GM12878 (cell line): ENCODE measurements at regions not wholly inside any gene's neighbourhood (a gene's known extent, or its start where the extent isn't known, plus 50 kb on each side); places are given as distances from the start of the nearest gene placed in this dataset.

Source experiments
- ATAC-seq: fragments of 200-7000 bp; cut with Tn5 transposase; 3 replicates; pipeline ENCODE4 v1.9.1; 2020; ENCODE audit warnings: mild to moderate bottlenecking, moderate library complexity
- BruUV-seq: library from RNA; stranded (reverse); fragments of 400-500 nt; replicated peaks from 2 replicates; lab custom pipeline; 2021; lab: Mats Ljungman, UMichigan
- CTCF ChIA-PET: fragments of 300-600 bp; sonication (Branson Sonifier 250); formaldehyde crosslinking; extraction: SDS; loops from one replicate; lab custom pipeline; 2021; ENCODE audit warnings: inconsistent platforms; lab: Yijun Ruan, JAX
- POLR2A ChIA-PET: fragments of 350-600 bp; formaldehyde crosslinking; extraction: SDS; loops from one replicate; lab custom pipeline; 2021; ENCODE audit warnings: inconsistent platforms; lab: Charles Lee
- RAD21 ChIA-PET: fragments of 300-600 bp; sonication (Branson Sonifier 250); formaldehyde crosslinking; loops from one replicate; lab custom pipeline; 2023; ENCODE audit warnings: antibody characterized with exemption; ENCODE audit not compliant: unreplicated experiment; lab: Charles Lee
- SMC1A ChIA-PET: fragments of 300-600 bp; sonication (Branson Sonifier 250); formaldehyde crosslinking; loops from one replicate; lab custom pipeline; 2023; ENCODE audit not compliant: unreplicated experiment, uncharacterized antibody; lab: Charles Lee
- DNase-seq: peaks from one replicate; pipeline ENCODE4 v3.0.0-alpha.2; 2011; ENCODE audit warnings: low read depth, low spot score
- FAIRE-seq: peaks from 3 replicates; lab custom pipeline; 2011; peaks lifted over from hg19 to GRCh38; lab: Jason Lieb, UNC
- H2AFZ ChIP-seq: 2 replicates; pipeline ENCODE4 v1.6.0; 2011; ENCODE audit warnings: low read depth, low read length, control low read depth; ENCODE audit not compliant: control insufficient read depth
- H3K27ac ChIP-seq: 2 replicates; pipeline ENCODE4 v1.5.1; 2011; ENCODE audit warnings: control low read depth; ENCODE audit not compliant: control insufficient read depth, insufficient read depth
- H3K27me3 ChIP-seq, 2 experiments: replicated peaks in 1 of 2; 2 replicates each; pipeline versions ENCODE4 v1.6.0 to v1.6.1; 2011; ENCODE audit warnings: low read length in 1 of 2; ENCODE audit not compliant: control insufficient read depth in 2 of 2, insufficient read depth in 2 of 2
- H3K36me3 ChIP-seq, 2 experiments: 2 replicates each; pipeline ENCODE4 v1.5.1; 2011; ENCODE audit warnings: low read length in 1 of 2; ENCODE audit not compliant: control insufficient read depth in 2 of 2, insufficient read depth in 2 of 2
- H3K4me1 ChIP-seq: 2 replicates; pipeline ENCODE4 v1.6.1; 2011; ENCODE audit warnings: mild to moderate bottlenecking, low read length, moderate library complexity, mixed read lengths; ENCODE audit not compliant: control insufficient read depth, insufficient read depth
- H3K4me2 ChIP-seq: 2 replicates; pipeline ENCODE4 v1.6.0; 2011; ENCODE audit warnings: control low read depth; ENCODE audit not compliant: control insufficient read depth, insufficient read depth
- H3K4me3 ChIP-seq: fragments of 200-600 bp; sonication (generic); 2 replicates; pipeline ENCODE4 v1.5.1; 2016
- H3K79me2 ChIP-seq: 2 replicates; pipeline ENCODE4 v1.6.0; 2011; ENCODE audit warnings: low read length; ENCODE audit not compliant: control insufficient read depth, insufficient read depth
- H3K9ac ChIP-seq: 2 replicates; pipeline ENCODE4 v1.8.0; 2011; ENCODE audit warnings: low read length, control low read depth, mixed read lengths; ENCODE audit not compliant: control insufficient read depth, insufficient read depth
- H3K9me3 ChIP-seq: replicated peaks from 3 replicates; pipeline ENCODE4 v1.5.1; 2011; ENCODE audit warnings: mild to moderate bottlenecking, low read length; ENCODE audit not compliant: control insufficient read depth, insufficient read depth
- H4K20me1 ChIP-seq: 2 replicates; pipeline ENCODE4 v1.6.0; 2011; ENCODE audit not compliant: control insufficient read depth, insufficient read depth
- ASH2L ChIP-seq: fragments of 300-600, 200-600 bp; sonication (generic); IDR thresholded peaks from 2 replicates; pipeline ENCODE4 v1.6.1; 2017; ENCODE audit warnings: low read depth, mild to moderate bottlenecking, borderline replicate concordance
- BRCA1 ChIP-seq: IDR thresholded peaks from 2 replicates; pipeline ENCODE4 v1.6.1; 2011; ENCODE audit warnings: low read depth, low read length, improper control_type of control experiment
- EGR1 ChIP-seq, 2 experiments: IDR thresholded peaks; 1 replicate in 1 of 2; 2 replicates in 1 of 2; pipeline ENCODE4 v1.6.1; 2011 to 2012; ENCODE audit warnings: low read depth in 2 of 2, low read length in 2 of 2, borderline replicate concordance in 1 of 2, mild to moderate bottlenecking in 1 of 2, moderate library complexity in 1 of 2
- FOS ChIP-seq: IDR thresholded peaks from 3 replicates; pipeline ENCODE4 v1.6.1; 2011; ENCODE audit warnings: borderline replicate concordance; ENCODE audit not compliant: insufficient read length; ENCODE audit errors: extremely low read depth
- HDAC2 ChIP-seq: fragments of 200-600 bp; sonication (generic); IDR thresholded peaks from 2 replicates; pipeline ENCODE4 v1.6.1; 2017
- KDM1A ChIP-seq: fragments of 200-600 bp; sonication (generic); IDR thresholded peaks from 2 replicates; pipeline ENCODE4 v1.6.1; 2016; ENCODE audit warnings: borderline replicate concordance
- MEF2A ChIP-seq: IDR thresholded peaks from 2 replicates; pipeline ENCODE4 v1.6.1; 2011; ENCODE audit warnings: low read depth, mild to moderate bottlenecking, low read length, moderate library complexity; ENCODE audit not compliant: insufficient read depth
- MYB ChIP-seq: fragments of 150-350 bp; IDR thresholded peaks from 2 replicates; pipeline ENCODE4 v1.6.1; 2014; ENCODE audit warnings: mild to moderate bottlenecking, low read depth, low read length, borderline replicate concordance
- POLR2AphosphoS5 ChIP-seq: IDR thresholded peaks from 2 replicates; pipeline ENCODE4 v1.6.1; 2011; ENCODE audit warnings: mild to moderate bottlenecking, low read length, inconsistent platforms
- RAD21 ChIP-seq: IDR thresholded peaks from 2 replicates; pipeline ENCODE4 v1.6.1; 2011; ENCODE audit warnings: mild to moderate bottlenecking, low read depth, low read length, moderate library complexity; ENCODE audit not compliant: insufficient read depth
- RUNX3 ChIP-seq: IDR thresholded peaks from 2 replicates; pipeline ENCODE4 v1.6.1; 2012; ENCODE audit warnings: low read length, inconsistent platforms
- WGBS: methylation state at CpG from one replicate; pipeline ENCODE4 v1.1.6; 2016; ENCODE audit warnings: low lambda C conversion rate; ENCODE audit not compliant: insufficient replicate concordance, insufficient coverage; ENCODE audit errors: missing lambda C conversion rate; 5-methylcytosine and 5-hydroxymethylcytosine counted together
- in situ Hi-C: fragments of 300-500 bp; cut with MboI; formaldehyde crosslinking; loops from 9 replicates; pipeline ENCODE4 v1.14.3; 2018; ENCODE audit warnings: mixed read lengths
- intact Hi-C: fragments of 100-400 bp; cut with micrococcal nuclease; formaldehyde crosslinking; loops from one replicate; pipeline ENCODE4 v1.14.2; 2022; ENCODE audit not compliant: unreplicated experiment

- POLR2A ChIA-PET, result no interaction called here
- 43% methylated on average over 13 of the region's 13 CpGs for WGBS
- no peak for ATAC-seq
- Histone ChIP-seq H3K9ac (no peak overlapping the region), H3K9me3 (no peaks in the 10 kb centered on the region), H2AFZ (no peak overlapping the region), H3K36me3 (no peaks in the 10 kb centered on the region), H3K79me2 (no peaks in the 10 kb centered on the region), H3K4me3 (no peak overlapping the region), H3K27me3 (peaks cover 0 to 5% of the 10 kb centered on the region in 2 experiments; a peak in 2 of 4 replicates), H3K27ac (no peak overlapping the region), H3K4me2 (no peak overlapping the region), H3K4me1 (no peaks in the 10 kb centered on the region), H4K20me1 (no peaks in the 10 kb centered on the region)
- DNase-seq, result no peak
- no peak for TF ChIP-seq MYB
- no peak for TF ChIP-seq EGR1 (IDR thresholded peaks at IDR 0.05; ENCODE audit: borderline replicate concordance in 1 of 2, low read depth in 2 of 2, low read length in 2 of 2)
- TF ChIP-seq POLR2AphosphoS5, result no peak
- TF ChIP-seq RUNX3, result no peak
- TF ChIP-seq KDM1A, result no peak
- no peak for TF ChIP-seq FOS
- TF ChIP-seq ASH2L, result no peak
- TF ChIP-seq RAD21, result no peak
- no peak for TF ChIP-seq HDAC2
- TF ChIP-seq BRCA1, result no peak
- no peak for TF ChIP-seq MEF2A
- CTCF ChIA-PET, result no interaction called here
- RAD21 ChIA-PET, result no interaction called here
- BruUV-seq, result no TSS peak
- in situ Hi-C loops, result no loop called here
- SMC1A ChIA-PET, result no interaction called here
- intact Hi-C loops, result no loop called here
- FAIRE-seq, result no peak
Observed at GRCh38 chr17:79476074-79476652, 134.7 kb downstream of the RBFOX3 start.
